ENCODE measurements at regions not wholly inside any gene's neighbourhood (a gene's known extent, or its start where the extent isn't known, plus 50 kb on each side); places are given as distances from the start of the nearest gene placed in this dataset.

DNA sequence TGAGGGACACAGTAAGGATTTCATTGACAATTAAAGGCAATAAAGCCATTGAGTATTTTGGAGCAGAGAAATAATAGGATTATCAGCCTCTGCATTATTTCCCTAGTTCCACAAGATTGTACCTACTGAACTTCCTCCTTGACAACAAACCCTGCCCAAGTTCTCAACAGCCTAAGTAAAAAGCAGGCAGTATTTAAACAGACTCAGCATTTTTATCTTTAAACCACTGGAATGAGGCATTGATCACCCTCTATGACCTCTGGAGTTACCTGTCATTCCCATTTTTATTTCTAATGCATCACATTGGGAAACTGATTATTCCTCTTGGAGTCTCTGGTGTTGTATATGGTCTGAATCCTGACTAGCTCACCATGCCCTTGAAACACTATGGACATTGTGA, 570.6 kb upstream of the STXBP6 start:
- TF ChIP-seq POLR2A (IDR thresholded peaks at IDR 0.05) = no peak
- TF ChIP-seq, protein P1, sequence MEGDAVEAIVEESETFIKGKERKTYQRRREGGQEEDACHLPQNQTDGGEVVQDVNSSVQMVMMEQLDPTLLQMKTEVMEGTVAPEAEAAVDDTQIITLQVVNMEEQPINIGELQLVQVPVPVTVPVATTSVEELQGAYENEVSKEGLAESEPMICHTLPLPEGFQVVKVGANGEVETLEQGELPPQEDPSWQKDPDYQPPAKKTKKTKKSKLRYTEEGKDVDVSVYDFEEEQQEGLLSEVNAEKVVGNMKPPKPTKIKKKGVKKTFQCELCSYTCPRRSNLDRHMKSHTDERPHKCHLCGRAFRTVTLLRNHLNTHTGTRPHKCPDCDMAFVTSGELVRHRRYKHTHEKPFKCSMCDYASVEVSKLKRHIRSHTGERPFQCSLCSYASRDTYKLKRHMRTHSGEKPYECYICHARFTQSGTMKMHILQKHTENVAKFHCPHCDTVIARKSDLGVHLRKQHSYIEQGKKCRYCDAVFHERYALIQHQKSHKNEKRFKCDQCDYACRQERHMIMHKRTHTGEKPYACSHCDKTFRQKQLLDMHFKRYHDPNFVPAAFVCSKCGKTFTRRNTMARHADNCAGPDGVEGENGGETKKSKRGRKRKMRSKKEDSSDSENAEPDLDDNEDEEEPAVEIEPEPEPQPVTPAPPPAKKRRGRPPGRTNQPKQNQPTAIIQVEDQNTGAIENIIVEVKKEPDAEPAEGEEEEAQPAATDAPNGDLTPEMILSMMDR (IDR thresholded peaks at IDR 0.05) = no peak

All from lower leg skin (tissue), 3 donors.